ENCODE measurements at regions not wholly inside any gene's neighbourhood (a gene's known extent, or its start where the extent isn't known, plus 50 kb on each side); places are given as distances from the start of the nearest gene placed in this dataset.
A peak's percentile ranks its signal among the peaks of the same experiment; 100 is the strongest.

DNA sequence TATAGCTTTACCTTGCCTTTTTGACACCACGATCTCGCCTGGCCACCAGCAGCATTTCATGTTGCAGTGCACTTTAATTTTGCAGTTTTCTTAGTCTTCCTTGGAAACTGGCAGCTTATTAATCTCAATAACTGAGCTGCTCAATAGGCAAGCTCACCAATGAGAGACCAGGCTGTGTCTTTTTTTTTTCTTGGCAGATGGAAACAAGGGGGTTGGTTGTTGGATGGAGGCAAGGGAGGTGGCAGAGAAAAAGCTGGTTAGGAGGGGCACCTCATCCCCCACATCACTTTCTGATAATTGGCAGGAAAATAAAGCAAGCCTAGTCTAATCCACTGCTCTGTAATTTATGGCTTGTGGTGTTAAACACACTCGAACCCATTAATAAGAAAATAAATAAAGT lies 324.5 kb upstream of the WWC1 start:
- DNase-seq: no peak

GRCh38 chr5:167967494-167968177 lies 323.8 kb upstream of the WWC1 start:
- no peak for DNase-seq

GRCh38 chr5:167968837-167969236 lies 322.6 kb upstream of the WWC1 start:
- DNase-seq: no peak

- peak; percentile 49 for DNase-seq
These were observed 321.4 kb upstream of the WWC1 start for GRCh38 chr5:167969998-167970397.

DNA sequence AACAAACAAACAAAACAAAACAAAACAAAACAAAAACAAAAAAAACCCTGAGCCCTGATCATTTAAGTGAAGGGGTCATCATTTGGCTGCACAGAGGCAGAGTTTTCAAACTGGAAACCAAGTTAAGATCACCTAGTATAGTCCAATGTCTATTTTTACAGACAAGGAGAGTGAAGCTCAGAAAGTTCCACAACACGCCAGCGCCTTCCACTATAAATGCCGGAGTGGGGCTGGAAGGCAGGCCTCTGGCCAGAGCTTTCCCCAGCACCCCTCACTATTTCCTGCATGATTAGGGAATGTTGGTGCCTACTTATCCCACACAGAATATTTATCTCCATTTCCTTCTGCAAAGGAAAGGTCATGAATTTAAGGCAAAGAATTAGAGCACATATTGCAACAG lies 319.7 kb upstream of the WWC1 start:
- DNase-seq: no peak

- DNase-seq: no peak
These were observed 318.3 kb upstream of the WWC1 start for GRCh38 chr5:167973126-167973525.

DNA sequence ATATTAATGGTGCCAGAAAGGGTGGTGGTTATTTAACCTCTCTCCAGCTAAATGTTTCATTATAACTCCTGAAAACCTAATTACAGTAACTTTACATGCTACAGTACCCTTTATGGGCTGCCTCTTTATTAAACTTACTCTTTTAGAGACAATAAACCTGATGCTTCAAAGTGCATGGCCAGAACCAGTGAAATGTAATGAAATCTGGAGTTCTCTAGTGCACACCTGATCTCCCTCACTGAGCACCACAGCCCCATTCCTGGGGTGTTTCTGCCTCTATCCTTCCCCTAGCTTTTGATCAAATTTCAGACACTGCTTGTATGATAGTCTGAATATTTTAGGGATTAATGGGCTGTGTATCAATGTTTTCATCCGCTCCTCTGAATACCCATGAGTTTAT lies 306.5 kb upstream of the WWC1 start:
- no peak for DNase-seq

- DNase-seq: no peak
These were observed 306.1 kb upstream of the WWC1 start for GRCh38 chr5:167985373-167985772.

- no peak for DNase-seq
These were observed 303.8 kb upstream of the WWC1 start for GRCh38 chr5:167987490-167988280.

DNA sequence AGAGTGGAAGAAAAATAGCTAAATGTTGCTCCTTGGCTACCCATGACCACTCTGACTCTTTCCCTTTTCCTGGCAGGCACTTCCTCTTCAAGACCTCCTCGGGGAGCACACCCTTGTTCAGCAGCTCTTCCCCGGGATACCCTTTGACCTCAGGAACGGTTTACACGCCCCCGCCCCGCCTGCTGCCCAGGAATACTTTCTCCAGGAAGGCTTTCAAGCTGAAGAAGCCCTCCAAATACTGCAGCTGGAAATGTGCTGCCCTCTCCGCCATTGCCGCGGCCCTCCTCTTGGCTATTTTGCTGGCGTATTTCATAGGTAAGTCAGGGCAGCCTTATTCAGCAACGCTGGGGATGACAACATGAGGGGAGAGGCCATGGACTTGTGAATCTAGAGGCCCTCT lies 298.6 kb upstream of the WWC1 start:
- no peak for DNase-seq

DNA sequence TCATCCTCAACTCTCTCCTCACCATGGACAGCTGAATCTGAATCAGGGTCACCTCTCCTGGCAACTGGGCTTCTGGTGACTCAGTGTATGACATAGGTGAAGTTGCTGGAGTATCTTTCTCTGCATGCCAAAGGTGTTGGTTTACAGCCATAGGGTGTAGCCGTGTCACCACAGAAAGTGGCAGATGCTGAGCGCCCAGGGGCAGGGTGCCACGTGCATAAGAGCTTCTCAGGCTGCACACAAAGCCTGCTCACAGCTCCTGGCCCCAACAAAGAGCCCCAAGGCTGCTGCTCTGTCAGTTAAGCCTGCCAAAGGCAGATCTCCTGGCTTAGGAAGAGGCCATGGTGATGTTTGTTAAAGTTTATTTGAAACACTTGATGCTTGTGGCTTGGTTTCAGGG lies 297.7 kb upstream of the WWC1 start:
- no peak for DNase-seq

DNA sequence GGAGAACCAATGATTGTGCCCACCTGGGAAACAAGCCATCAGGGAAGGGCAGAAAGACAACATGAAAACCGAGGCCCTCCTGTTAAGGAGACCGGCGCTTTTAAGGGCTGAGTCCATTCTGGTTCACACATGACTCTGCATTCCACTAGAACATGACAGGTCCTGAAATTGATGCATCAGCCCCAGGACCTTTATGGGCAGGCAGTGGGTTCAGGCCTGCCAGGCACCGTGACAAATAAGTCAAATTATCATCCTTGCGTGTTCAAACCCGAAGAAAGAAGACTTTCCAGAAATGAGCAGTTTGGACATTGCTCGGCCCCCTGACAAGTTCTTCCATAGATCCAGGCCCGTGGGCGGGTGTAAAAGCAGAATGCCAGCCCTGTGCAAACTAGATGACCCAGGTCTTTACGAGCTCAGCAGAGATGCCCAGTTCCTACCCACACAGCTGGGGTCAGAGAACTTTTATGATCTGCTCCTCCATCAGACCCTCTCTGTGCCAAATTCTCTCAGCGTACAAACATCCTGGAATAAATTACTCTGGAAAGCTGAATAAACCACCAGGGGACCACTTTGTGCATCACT lies 295.5 kb upstream of the WWC1 start:
- DNase-seq: no peak

DNA sequence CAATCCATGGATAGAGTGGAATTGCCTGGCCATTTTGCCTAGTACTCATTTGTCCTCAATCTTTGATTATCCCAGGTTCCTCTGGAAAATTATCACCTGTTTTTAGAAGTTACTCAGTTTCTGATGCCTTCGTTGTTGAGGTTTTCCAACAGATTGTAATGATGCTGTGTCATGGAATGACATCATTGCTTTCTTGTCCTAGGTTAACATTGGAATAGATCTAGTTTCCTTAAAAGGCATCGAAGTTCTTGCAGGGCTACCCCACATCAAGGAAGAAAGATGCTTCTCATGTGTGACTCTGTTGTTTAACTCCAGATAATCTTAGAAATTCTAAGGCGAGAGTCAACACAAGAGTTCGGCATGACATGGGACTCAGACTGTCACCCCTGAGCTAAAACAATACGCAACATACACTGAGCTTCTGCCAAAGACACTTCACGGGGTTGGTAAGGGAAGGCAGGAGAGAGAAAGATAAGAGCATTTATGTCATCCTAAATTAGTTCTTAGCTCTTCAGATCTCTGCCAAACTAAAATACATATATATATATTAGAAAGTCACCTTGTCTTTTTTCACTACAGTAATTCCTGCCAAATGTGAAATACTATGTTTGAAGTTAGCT lies 293.2 kb upstream of the WWC1 start:
- no peak for DNase-seq

DNA sequence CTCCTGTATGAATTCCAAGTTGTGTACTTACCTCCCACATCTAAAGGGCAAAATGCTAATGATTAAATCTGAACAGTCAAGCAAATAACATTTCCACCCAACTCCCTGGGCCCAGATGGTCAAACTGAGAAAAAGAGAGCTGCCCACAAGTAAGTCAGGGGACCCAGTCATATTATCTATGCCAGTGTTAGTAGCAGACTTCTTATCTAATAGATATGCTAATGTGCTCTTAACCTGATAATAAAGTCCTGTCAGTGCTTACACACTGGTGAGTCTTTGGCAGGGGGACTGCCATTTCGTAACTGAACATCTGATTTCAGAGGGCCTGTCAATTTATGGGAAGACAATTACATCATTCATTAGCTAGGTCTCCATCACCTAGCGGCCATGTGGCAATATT lies 292.3 kb upstream of the WWC1 start:
- no peak for DNase-seq

DNA sequence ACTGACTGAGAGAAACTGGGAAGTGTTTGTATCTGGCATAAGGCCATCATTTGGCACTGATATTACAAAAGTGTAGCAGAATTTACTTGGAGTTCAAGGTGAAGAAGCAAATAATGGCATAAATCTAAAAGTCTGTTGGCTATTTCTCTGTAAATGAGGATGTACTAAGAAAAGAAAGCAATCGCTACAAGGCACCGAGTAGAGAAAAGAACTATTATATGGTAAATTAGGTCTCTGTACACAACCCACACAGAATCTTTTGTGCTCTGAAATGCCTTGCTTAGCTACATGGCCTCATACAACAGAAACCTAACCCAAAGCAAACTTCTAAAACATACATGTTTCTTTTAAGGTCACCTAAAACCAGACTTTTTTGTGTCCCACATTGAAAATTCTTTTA lies 290.1 kb upstream of the WWC1 start:
- DNase-seq: no peak

DNA sequence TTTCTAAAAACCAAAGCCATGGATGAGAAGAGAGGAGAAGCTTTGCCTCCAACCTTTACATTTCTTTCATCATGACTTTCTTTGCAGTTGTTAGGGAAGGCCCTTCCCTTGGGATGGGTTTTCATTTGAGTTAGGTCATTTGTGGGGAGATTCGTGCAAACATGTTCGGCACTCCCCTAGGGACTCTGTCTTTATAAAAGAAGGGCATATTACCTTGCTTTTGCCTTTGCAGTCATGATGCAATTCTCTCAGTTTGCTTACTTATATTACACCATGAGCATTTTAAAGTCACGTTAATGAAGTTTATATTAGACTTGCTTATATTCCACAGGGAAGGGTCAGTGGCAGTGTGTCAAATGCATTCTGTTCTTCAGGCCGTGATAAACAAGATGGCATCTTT lies 289.3 kb upstream of the WWC1 start:
- no peak for DNase-seq

- no peak for DNase-seq
These were observed 286.4 kb upstream of the WWC1 start for GRCh38 chr5:168005093-168005492.

GRCh38 chr5:168005936-168006335 lies 285.5 kb upstream of the WWC1 start:
- no peak for DNase-seq

GRCh38 chr5:168006456-168007130 lies 284.9 kb upstream of the WWC1 start:
- no peak for DNase-seq

DNA sequence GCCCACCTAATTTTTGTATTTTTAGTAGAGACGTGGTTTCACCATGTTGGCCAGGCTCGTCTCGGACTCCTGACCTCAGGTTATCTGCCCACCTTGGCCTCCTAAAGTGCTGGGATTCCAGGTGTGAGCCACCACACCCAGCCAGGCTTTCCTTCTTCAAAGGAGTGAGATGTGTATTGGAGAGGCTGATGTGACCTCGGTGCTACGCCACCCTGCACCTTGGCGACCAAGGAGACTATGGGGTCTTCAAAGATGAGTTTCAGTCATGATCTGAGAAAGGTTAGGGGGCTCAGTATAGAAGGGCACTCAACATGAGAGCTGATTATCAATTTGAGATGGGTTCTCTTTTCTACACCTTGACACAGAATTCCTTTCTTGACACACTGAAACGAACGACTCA lies 284.2 kb upstream of the WWC1 start:
- DNase-seq: no peak

GRCh38 chr5:168008555-168008954 lies 282.9 kb upstream of the WWC1 start:
- DNase-seq: no peak

DNA sequence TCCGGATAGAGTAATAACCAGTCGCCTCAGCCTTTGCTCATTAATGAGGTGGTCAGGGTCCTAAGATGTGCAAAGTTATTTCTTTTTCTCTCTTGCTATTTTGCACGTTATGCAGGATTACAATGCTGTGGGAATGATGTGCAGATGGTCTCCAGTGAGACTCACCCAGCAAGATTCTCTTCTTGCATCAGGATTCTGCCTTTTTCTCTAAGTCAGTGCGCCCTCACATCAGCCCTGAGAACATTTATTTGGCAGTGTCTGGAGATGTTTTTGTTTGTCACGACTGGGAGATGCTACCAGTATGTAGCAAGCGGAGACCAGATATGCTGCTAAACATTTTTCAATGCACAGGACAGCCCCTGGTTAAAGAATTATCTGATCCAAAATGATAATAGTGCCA lies 280.3 kb upstream of the WWC1 start:
- DNase-seq: no peak

DNA sequence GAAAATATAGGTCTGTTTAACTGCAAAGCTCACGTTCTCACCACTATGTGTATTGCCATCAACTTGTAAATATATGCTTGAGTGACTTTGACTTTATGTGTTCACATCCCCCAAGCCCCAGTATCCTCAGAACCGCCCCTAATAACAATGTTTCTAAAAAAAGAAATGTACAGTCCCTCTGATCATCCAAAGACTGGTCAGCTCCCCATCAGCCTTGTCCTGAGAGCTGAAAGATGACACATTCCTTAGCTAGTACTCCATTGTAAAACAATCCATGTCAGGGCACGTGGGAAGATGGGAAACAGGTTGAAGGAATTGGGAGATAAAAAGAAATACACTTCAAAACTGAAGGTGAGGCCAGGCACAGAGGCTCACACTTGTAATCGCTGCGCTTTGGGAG lies 279.4 kb upstream of the WWC1 start:
- DNase-seq: no peak

All from islet precursor cell (in vitro differentiated cells).